Common myeloid progenitor, CD34-positive (primary cell): ENCODE measurements at regions not wholly inside any gene's neighbourhood (a gene's known extent, or its start where the extent isn't known, plus 50 kb on each side); places are given as distances from the start of the nearest gene placed in this dataset.

Experiments
- CTCF ChIA-PET: fragments of 350-600 bp; sonication (Branson Sonifier 250); formaldehyde crosslinking; loops from one replicate; lab custom pipeline; 2021; ENCODE audit warnings: antibody characterized with exemption; lab: Charles Lee
- POLR2A ChIA-PET: fragments of 350-600 bp; sonication (Branson Sonifier 250); formaldehyde crosslinking; loops from one replicate; lab custom pipeline; 2021; ENCODE audit warnings: antibody characterized with exemption; lab: Charles Lee
- DNase-seq, 3 donors: peaks; one replicate each; pipeline versions ENCODE4 v3.0.0 to v3.0.0-alpha.2; 2013
- H3K27ac ChIP-seq, 2 experiments: 1 replicate in 1 of 2; 2 replicates in 1 of 2; pipeline ENCODE4 v1.7.0; 2013; ENCODE audit warnings: inconsistent platforms in 2 of 2, low read length in 2 of 2, mild to moderate bottlenecking in 2 of 2, low read depth in 1 of 2, moderate library complexity in 1 of 2; ENCODE audit not compliant: severe bottlenecking in 2 of 2, insufficient read depth in 1 of 2, poor library complexity in 1 of 2
- H3K27me3 ChIP-seq, 5 experiments: replicated peaks in 2 of 5; 1 replicate in 3 of 5; 2 replicates in 2 of 5; pipeline versions ENCODE4 v1.6.1 to v1.7.0; 2013; ENCODE audit warnings: low read length in 4 of 5, mild to moderate bottlenecking in 2 of 5, moderate library complexity in 2 of 5, inconsistent platforms in 1 of 5; ENCODE audit not compliant: insufficient read depth in 5 of 5, control insufficient read depth in 4 of 5
- H3K36me3 ChIP-seq, 4 experiments: 1 replicate in 2 of 4; 2 replicates in 2 of 4; pipeline versions ENCODE4 v1.6.1 to v1.7.0; 2013; ENCODE audit warnings: low read length in 3 of 4, control low read depth in 1 of 4, mild to moderate bottlenecking in 1 of 4; ENCODE audit not compliant: control insufficient read depth in 4 of 4, insufficient read depth in 4 of 4
- H3K4me1 ChIP-seq, 4 experiments: 1 replicate in 3 of 4; 2 replicates in 1 of 4; pipeline versions ENCODE4 v1.6.1 to v1.7.1; 2013; ENCODE audit warnings: low read length in 3 of 4, mild to moderate bottlenecking in 3 of 4, control low read depth in 1 of 4, inconsistent platforms in 1 of 4, moderate library complexity in 1 of 4; ENCODE audit not compliant: control insufficient read depth in 4 of 4, insufficient read depth in 4 of 4; ENCODE audit errors: control extremely low read depth in 1 of 4
- H3K4me3 ChIP-seq, 7 experiments: 1 replicate in 4 of 7; 2 replicates in 3 of 7; pipeline versions ENCODE4 v1.5.1 to v1.7.0; 2013; ENCODE audit warnings: mild to moderate bottlenecking in 7 of 7, low read length in 6 of 7, moderate library complexity in 6 of 7, inconsistent platforms in 2 of 7, low read depth in 2 of 7, control low read depth in 1 of 7; ENCODE audit not compliant: insufficient read depth in 4 of 7, control insufficient read depth in 1 of 7; ENCODE audit errors: extremely low read depth in 1 of 7
- H3K9me3 ChIP-seq, 5 experiments: 1 replicate in 4 of 5; 2 replicates in 1 of 5; pipeline versions ENCODE4 v1.6.1 to v1.7.1; 2013; ENCODE audit warnings: low read length in 4 of 5, mild to moderate bottlenecking in 2 of 5, inconsistent platforms in 1 of 5, low read depth in 1 of 5, moderate library complexity in 1 of 5; ENCODE audit not compliant: control insufficient read depth in 4 of 5, insufficient read depth in 2 of 5; ENCODE audit errors: control extremely low read depth in 1 of 5
- WGBS: methylation state at CpG from one replicate; pipeline ENCODE4 v1.1.5; 2013; ENCODE audit not compliant: insufficient coverage; 5-methylcytosine and 5-hydroxymethylcytosine counted together

DNA sequence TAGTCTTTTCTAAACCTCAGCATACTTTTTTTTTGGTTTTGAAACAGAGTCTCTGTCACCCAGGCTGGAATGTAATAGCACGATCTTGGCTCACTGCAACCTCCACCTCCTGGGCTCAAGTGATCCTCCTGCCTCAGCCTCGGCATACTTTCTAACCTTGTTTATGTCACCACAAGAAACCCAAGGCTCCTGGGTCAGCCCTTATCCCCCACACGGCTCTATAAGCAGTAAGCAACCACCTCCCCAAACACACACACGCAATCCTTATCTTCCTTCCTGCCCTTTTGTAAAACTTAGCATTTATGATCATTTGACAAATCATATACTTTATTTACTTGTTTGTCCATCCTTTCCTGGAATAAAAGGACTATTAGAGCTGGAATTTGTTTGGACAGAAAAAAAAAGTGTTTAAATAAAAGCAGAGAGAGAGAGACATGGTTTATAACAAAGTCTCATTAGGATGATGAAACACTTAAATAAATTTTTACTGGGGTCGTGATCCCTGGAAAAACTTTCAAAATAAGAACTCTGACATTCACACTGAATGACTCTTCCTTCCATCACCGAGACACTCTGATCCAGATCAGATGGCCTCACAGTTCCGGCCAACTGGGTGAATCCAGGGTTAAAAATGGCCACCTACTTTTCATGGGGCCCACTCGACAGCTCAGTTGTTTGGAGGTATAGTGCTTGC, 72.7 kb upstream of the PIK3CG start:
- no peak for DNase-seq
- Histone ChIP-seq H3K9me3 (peaks cover 0 to under 1% (median 0%) of the 10 kb centered on the region in 5 experiments), H3K4me3 (no peak overlapping the region), H3K27me3 (no peaks in the 10 kb centered on the region), H3K27ac (no peak overlapping the region), H3K36me3 (no peaks in the 10 kb centered on the region), H3K4me1 (peaks cover 0 to 10% (median 0%) of the 10 kb centered on the region in 4 experiments)
- ChIA-PET CTCF (interaction anchor here (0.9 to 3.9 kb wide), 15 partner anchors 56 to 361 kb away, joined by 3 to 28 read pairs (median 4); no protein-coding TSS in a partner anchor), POLR2A (interaction anchor here (1.0 kb wide), 1 partner anchor 154 kb away, joined by 3 read pairs; no protein-coding TSS in a partner anchor)
- WGBS, result 81% methylated on average over 8 of the region's 8 CpGs

DNA sequence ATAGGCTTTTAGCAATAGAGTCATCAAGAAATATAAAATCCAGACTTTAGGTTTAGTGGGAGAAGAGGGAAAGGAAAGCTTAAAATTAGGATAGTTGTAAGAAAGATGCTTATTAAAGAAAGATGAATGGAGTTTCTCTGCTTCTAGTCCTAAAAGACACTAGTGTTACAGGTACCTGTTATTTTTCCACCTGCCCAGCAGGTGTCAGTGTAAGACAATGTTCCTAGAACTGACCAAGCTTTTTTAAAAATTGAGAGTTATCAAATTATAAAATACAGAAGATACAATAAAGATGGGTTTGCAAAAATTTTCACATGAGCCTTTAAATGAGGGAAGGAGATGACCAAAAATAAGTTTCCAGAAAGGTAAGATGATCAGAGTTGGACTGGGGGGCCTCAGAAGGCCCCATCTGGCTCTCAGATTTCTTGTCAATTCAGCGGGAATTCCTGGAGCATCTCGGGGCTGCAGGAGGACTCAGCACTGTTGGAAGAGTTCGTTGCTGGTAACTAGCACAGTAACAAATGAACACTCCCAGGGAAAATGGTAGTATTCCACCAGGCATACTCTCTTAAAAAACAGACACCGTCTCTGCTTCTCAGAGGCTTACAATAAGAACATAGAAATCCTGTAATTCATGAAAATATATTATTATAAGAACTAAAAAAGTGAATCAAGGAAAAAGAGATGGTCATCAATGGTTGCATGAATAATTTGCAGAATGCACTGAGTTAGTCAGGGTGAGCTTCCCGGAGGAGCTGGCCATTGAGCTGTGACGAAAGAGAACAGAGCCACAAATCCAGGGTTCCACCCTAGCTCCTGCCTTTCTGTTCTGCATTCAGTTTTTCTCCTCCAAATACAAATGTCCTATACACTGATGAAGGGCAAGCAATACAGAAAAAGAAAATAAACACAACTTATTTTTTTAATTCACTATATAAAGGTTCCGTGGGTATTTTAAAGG, 71.8 kb upstream of the PIK3CG start:
- POLR2A ChIA-PET, result interaction anchor here (1.0 kb wide), 1 partner anchor 153 kb away, joined by 3 read pairs; no protein-coding TSS in a partner anchor
- Histone ChIP-seq H3K9me3 (peaks cover 0 to 8% (median 0%) of the 10 kb centered on the region in 5 experiments), H3K36me3 (no peaks in the 10 kb centered on the region), H3K27ac (no peak overlapping the region), H3K27me3 (no peaks in the 10 kb centered on the region), H3K4me3 (no peak overlapping the region), H3K4me1 (peaks cover 0 to 10% (median 0%) of the 10 kb centered on the region in 4 experiments)
- peak; percentile 49 to 69 (median 50) for DNase-seq
- 70% methylated on average over 3 of the region's 7 CpGs for WGBS
- CTCF ChIA-PET, result interaction anchor here (0.9 to 3.9 kb wide), 20 partner anchors 57 to 360 kb away, joined by 3 to 28 read pairs (median 4); no protein-coding TSS in a partner anchor

DNA sequence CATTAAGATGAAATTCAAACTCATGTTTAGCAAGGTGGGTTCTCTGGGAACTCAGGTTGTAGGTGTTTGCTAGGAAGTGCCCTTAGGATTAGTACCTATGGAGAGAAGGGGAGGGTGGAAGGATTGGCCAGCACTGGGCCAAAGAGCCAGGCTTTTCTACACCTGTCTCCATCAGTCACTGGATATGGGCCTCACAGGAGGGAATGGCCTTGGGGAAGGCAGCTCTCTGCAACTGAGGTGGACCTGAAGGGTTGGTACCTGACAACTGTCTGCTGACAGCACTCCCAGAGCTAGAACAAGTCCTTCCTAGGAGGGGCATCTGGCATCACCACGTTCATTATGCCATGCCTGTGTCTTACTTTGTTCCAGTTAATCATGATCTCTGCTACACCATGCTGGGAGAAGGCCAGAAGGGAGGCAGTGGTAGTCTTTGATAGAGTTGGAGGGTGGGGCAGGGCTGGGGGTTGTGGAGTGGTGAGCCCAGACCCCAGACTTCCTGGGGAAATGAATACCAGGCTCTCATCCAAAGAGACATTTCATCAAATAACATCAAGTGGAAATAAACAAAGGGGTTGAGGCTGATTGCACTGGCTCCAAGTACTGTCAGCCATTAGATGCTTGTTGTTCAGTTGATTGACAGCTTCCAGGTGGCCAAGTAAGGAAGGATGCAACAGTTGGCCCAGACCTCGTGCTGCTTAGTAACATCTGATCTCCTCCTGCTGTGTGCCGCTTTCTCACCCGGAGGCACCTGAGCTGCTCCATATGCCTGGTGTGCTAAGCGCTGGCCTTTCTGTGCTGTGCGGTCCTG, 70.6 kb upstream of the PIK3CG start:
- Histone ChIP-seq H3K27me3 (no peaks in the 10 kb centered on the region), H3K36me3 (no peaks in the 10 kb centered on the region), H3K27ac (no peak overlapping the region), H3K9me3 (peaks cover 0 to 11% (median 0%) of the 10 kb centered on the region in 5 experiments), H3K4me3 (no peak overlapping the region), H3K4me1 (peaks cover 0 to 10% (median 0%) of the 10 kb centered on the region in 4 experiments)
- 78% methylated on average over 5 of the region's 6 CpGs for WGBS
- ChIA-PET POLR2A (interaction anchor here (0.5 kb wide), 1 partner anchor 714 kb away, joined by 3 read pairs; no protein-coding TSS in a partner anchor), CTCF (interaction anchor here (0.7 to 3.9 kb wide), 10 partner anchors 33 to 355 kb away, joined by 3 to 28 read pairs (median 3); no protein-coding TSS in a partner anchor)
- DNase-seq, result peak in 1 of 3 donors; percentile 19

DNA sequence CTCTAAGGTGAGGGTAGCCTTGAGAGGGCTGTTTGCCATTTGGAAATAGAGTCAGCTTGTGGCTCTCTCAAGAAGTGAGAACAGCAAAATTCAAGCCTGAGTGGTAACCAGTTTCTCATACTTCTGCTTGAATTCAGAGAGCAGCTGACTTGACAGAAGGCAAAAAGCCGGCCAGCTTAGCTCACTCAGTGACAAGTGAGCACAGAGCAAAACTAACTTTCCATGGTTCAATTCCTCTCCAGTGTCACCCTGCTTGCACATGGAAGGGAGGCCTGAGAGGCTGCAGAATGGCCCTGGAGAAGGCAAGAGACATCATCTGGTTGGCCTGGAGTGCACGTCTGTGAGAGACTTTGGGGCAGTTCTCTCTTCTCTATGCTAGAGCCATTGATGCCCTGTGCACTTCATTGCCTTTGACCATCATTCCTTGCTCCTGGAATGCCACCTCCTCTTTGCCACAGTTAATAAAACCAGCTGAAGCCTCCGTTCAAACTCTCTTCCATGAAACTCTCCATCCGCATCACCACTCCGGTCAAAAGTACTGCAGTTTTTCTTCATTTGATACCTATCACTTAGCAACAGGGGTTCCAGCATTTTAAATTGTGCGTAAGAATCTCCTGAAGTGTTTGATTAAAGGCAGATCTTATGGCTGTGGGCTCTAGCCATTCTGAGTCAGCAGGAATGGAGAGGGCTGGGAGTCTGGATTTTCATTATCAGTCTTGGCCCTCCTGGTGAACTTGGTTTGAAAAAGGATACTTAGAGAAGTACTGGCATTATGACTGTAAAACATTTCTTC, 69.8 kb upstream of the PIK3CG start:
- CTCF ChIA-PET, result interaction anchor here (0.7 to 3.9 kb wide), 5 partner anchors 32 to 354 kb away, joined by 3 to 28 read pairs (median 3); no protein-coding TSS in a partner anchor
- 92% methylated on average over 4 of the region's 6 CpGs for WGBS

DNA sequence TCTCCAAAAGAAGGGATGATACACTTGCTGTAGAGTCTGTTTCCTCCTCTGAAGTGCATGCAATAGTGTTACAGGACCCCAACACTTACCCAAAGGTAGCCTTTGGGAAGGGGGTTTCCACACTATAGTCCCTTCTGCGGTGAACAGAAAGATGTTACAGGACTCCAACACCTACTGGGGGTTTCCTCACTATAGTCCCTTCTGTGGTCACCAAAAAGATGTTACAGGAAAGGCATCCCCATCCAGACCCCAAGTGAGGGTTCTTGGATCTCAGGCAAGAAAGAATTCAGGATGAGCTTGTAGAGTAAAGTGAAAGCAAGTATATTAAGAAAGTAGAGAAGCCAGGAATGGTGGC, 69.2 kb upstream of the PIK3CG start:
- no peak for DNase-seq
- Histone ChIP-seq H3K36me3 (no peaks in the 10 kb centered on the region), H3K4me1 (peaks cover 0 to 10% (median 0%) of the 10 kb centered on the region in 4 experiments), H3K9me3 (peaks cover 0 to 15% (median 2%) of the 10 kb centered on the region in 5 experiments), H3K27ac (no peak overlapping the region), H3K27me3 (no peaks in the 10 kb centered on the region), H3K4me3 (no peak overlapping the region)
- no CpG with 5 or more reads among the region's 1 CpG for WGBS
- ChIA-PET POLR2A (no interaction called here), CTCF (interaction anchor here (1.3 to 3.9 kb wide), 3 partner anchors 16 to 354 kb away, joined by 3 to 28 read pairs (median 3); no protein-coding TSS in a partner anchor)

More for the DNA sequence above, 69.8 kb upstream of the PIK3CG start:
- H3K27me3 ChIP-seq, result no peaks in the 10 kb centered on the region
- H3K9me3 ChIP-seq, result peaks cover 0 to 15% (median 2%) of the 10 kb centered on the region in 5 experiments
- no peaks in the 10 kb centered on the region for H3K36me3 ChIP-seq
- no peak overlapping the region for H3K4me3 ChIP-seq
- H3K27ac ChIP-seq, result no peak overlapping the region
- no peak for DNase-seq
- POLR2A ChIA-PET, result interaction anchor here (0.5 kb wide), 1 partner anchor 715 kb away, joined by 3 read pairs; no protein-coding TSS in a partner anchor
- H3K4me1 ChIP-seq, result peaks cover 0 to 10% (median 0%) of the 10 kb centered on the region in 4 experiments
